ENCODE measurements at regions not wholly inside any gene's neighbourhood (a gene's known extent, or its start where the extent isn't known, plus 50 kb on each side); places are given as distances from the start of the nearest gene placed in this dataset.

DNA sequence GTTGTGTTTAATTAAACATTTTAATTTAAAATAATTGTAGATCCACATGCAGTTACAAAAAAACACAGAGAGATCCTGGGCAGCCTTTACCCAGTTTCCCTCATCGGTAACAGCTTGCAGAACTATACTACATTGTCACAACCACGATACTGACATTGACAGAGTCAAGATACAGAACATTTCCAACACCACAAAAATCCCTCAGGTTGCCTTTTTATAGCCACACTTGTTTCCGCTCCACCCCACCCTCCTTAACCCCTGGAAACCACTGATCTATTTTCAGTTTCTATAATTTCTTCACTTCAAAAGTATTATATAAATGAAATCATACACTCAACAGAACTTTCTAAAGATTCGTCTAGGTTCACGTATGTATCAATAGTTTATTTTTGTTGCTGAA is 458.8 kb upstream of the SOX5 start:
- ATAC-seq = no peak
- FAIRE-seq = no peak
- CTCF ChIA-PET (ENCODE audit: low intra/inter-chr PET ratio) = no interaction called here
- Histone ChIP-seq H3K4me3 (no peak overlapping the region), H2AFZ (ENCODE audit: low read depth, low read length) (no peak overlapping the region), H3K36me3 (ENCODE audit: control insufficient read depth, insufficient read depth, low read length) (no peaks in the 10 kb centered on the region), H3K4me2 (ENCODE audit: insufficient read depth, low read length) (no peak overlapping the region), H4K20me1 (replicated peaks; ENCODE audit: control insufficient read depth, insufficient read depth, low read length) (no peaks in the 10 kb centered on the region), H3K27ac (ENCODE audit: extremely low read depth, low read depth, low read length) (no peak overlapping the region), H3K9me3 (replicated peaks; ENCODE audit: control insufficient read depth, insufficient read depth, low read depth, low read length) (no peaks in the 10 kb centered on the region), H3K9me1 (ENCODE audit: control insufficient read depth, insufficient read depth, low read length) (no peaks in the 10 kb centered on the region), H3K9ac (ENCODE audit: insufficient read depth in 1 of 2, low read depth in 2 of 2, low read length in 2 of 2) (no peak overlapping the region), H3K4me1 (replicated peaks in 1 of 2; ENCODE audit: control insufficient read depth in 2 of 2, insufficient read depth in 2 of 2, low read length in 2 of 2) (no peaks in the 10 kb centered on the region), H3K79me2 (ENCODE audit: control insufficient read depth, insufficient read depth, low read length) (no peaks in the 10 kb centered on the region), H3K27me3 (ENCODE audit: control insufficient read depth in 2 of 2, insufficient read depth in 2 of 2, low read length in 2 of 2) (peaks cover 0 to 4% of the 10 kb centered on the region in 2 experiments; a peak in 1 of 5 replicates)
- no TSS peak for BruUV-seq (replicated peaks)
- in situ Hi-C loops (cut with MboI) = no loop called here
- 0% methylated on average over 5 of the region's 5 CpGs for WGBS (ENCODE audit: insufficient coverage, low coverage, missing lambda C conversion rate)
- POLR2A ChIA-PET = interaction anchor here (0.5 kb wide), 1 partner anchor 391 kb away, joined by 3 read pairs; no protein-coding TSS in a partner anchor
- intact Hi-C loops (cut with micrococcal nuclease) = no loop called here
- DNase-seq (ENCODE audit: extremely low read depth in 1 of 4, low spot score in 3 of 4) = no peak
- TF ChIP-seq ASH1L (IDR thresholded peaks at IDR 0.05; ENCODE audit: borderline replicate concordance, low read depth, partially characterized antibody) (no peak), ZNF75A (CRISPR knock-in tag; IDR thresholded peaks at IDR 0.05) (no peak), RBM34 (IDR thresholded peaks at IDR 0.05; ENCODE audit: borderline replicate concordance, insufficient read depth, low read length) (no peak), ZBTB7A (IDR thresholded peaks at IDR 0.05; ENCODE audit: borderline replicate concordance, control insufficient read depth, low read depth, low read length) (no peak), ADNP (tag; IDR thresholded peaks at IDR 0.05) (no peak), FOXA3 (CRISPR knock-in tag; conservative IDR thresholded peaks at IDR 0.05 in 1 of 2, IDR thresholded peaks at IDR 0.05 in 1 of 2) (no peak), PTRF (tag; IDR thresholded peaks at IDR 0.05) (no peak), HLTF (IDR thresholded peaks at IDR 0.05) (no peak), PHTF2 (CRISPR knock-in tag; IDR thresholded peaks at IDR 0.05) (no peak)
- TF ChIP-seq, protein P1, sequence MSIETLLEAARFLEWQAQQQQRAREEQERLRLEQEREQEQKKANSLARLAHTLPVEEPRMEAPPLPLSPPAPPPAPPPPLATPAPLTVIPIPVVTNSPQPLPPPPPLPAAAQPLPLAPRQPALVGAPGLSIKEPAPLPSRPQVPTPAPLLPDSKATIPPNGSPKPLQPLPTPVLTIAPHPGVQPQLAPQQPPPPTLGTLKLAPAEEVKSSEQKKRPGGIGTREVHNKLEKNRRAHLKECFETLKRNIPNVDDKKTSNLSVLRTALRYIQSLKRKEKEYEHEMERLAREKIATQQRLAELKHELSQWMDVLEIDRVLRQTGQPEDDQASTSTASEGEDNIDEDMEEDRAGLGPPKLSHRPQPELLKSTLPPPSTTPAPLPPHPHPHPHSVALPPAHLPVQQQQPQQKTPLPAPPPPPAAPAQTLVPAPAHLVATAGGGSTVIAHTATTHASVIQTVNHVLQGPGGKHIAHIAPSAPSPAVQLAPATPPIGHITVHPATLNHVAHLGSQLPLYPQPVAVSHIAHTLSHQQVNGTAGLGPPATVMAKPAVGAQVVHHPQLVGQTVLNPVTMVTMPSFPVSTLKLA (conservative IDR thresholded peaks at IDR 0.05) = no peak
- TF ChIP-seq, protein P2, sequence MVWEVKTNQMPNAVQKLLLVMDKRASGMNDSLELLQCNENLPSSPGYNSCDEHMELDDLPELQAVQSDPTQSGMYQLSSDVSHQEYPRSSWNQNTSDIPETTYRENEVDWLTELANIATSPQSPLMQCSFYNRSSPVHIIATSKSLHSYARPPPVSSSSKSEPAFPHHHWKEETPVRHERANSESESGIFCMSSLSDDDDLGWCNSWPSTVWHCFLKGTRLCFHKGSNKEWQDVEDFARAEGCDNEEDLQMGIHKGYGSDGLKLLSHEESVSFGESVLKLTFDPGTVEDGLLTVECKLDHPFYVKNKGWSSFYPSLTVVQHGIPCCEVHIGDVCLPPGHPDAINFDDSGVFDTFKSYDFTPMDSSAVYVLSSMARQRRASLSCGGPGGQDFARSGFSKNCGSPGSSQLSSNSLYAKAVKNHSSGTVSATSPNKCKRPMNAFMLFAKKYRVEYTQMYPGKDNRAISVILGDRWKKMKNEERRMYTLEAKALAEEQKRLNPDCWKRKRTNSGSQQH (CRISPR knock-in tag; IDR thresholded peaks at IDR 0.05) = no peak
- TF ChIP-seq, protein P3, sequence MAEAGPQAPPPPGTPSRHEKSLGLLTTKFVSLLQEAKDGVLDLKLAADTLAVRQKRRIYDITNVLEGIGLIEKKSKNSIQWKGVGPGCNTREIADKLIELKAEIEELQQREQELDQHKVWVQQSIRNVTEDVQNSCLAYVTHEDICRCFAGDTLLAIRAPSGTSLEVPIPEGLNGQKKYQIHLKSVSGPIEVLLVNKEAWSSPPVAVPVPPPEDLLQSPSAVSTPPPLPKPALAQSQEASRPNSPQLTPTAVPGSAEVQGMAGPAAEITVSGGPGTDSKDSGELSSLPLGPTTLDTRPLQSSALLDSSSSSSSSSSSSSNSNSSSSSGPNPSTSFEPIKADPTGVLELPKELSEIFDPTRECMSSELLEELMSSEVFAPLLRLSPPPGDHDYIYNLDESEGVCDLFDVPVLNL (CRISPR knock-in tag; IDR thresholded peaks at IDR 0.05; ENCODE audit: low read depth) = no peak
- TF ChIP-seq, protein P4, sequence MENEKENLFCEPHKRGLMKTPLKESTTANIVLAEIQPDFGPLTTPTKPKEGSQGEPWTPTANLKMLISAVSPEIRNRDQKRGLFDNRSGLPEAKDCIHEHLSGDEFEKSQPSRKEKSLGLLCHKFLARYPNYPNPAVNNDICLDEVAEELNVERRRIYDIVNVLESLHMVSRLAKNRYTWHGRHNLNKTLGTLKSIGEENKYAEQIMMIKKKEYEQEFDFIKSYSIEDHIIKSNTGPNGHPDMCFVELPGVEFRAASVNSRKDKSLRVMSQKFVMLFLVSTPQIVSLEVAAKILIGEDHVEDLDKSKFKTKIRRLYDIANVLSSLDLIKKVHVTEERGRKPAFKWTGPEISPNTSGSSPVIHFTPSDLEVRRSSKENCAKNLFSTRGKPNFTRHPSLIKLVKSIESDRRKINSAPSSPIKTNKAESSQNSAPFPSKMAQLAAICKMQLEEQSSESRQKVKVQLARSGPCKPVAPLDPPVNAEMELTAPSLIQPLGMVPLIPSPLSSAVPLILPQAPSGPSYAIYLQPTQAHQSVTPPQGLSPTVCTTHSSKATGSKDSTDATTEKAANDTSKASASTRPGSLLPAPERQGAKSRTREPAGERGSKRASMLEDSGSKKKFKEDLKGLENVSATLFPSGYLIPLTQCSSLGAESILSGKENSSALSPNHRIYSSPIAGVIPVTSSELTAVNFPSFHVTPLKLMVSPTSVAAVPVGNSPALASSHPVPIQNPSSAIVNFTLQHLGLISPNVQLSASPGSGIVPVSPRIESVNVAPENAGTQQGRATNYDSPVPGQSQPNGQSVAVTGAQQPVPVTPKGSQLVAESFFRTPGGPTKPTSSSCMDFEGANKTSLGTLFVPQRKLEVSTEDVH (IDR thresholded peaks at IDR 0.05; ENCODE audit: low read depth, partially characterized antibody) = no peak
- TF ChIP-seq, protein P5, sequence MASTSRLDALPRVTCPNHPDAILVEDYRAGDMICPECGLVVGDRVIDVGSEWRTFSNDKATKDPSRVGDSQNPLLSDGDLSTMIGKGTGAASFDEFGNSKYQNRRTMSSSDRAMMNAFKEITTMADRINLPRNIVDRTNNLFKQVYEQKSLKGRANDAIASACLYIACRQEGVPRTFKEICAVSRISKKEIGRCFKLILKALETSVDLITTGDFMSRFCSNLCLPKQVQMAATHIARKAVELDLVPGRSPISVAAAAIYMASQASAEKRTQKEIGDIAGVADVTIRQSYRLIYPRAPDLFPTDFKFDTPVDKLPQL (IDR thresholded peaks at IDR 0.05; ENCODE audit: extremely low read depth, insufficient read length) = no peak
